IMR-90 (cell line): ENCODE measurements at regions not wholly inside any gene's neighbourhood (a gene's known extent, or its start where the extent isn't known, plus 50 kb on each side); places are given as distances from the start of the nearest gene placed in this dataset.

Experiments
- ATAC-seq: fragments of 200-7000 bp; cut with Tn5 transposase; 2 replicates; pipeline ENCODE4 v1.9.1; 2020; ENCODE audit warnings: low read depth, mild to moderate bottlenecking, moderate library complexity
- BruUV-seq: library from RNA; stranded (reverse); fragments of 400-500 nt; replicated peaks from 2 replicates; lab custom pipeline; 2021; lab: Mats Ljungman, UMichigan
- CTCF ChIA-PET: fragments of 300-600 bp; formaldehyde crosslinking; extraction: SDS; loops from one replicate; lab custom pipeline; 2021; ENCODE audit warnings: antibody characterized with exemption; lab: Yijun Ruan, JAX
- POLR2A ChIA-PET: fragments of 300-600 bp; sonication (Branson Sonifier 250); formaldehyde crosslinking; loops from one replicate; lab custom pipeline; 2022; ENCODE audit warnings: antibody characterized with exemption; ENCODE audit not compliant: unreplicated experiment; lab: Charles Lee
- DNase-seq: peaks from one replicate; pipeline ENCODE4 v3.0.0; 2013
- H2AFZ ChIP-seq: replicated peaks from 2 replicates; pipeline ENCODE3; 2013; ENCODE audit warnings: low read length, mild to moderate bottlenecking; ENCODE audit not compliant: poor library complexity
- H2AK5ac ChIP-seq: 2 replicates; pipeline ENCODE4 v1.6.1; 2013; ENCODE audit warnings: low read depth, low read length, inconsistent platforms
- H2AK9ac ChIP-seq: replicated peaks from 2 replicates; pipeline ENCODE3; 2013; ENCODE audit warnings: mild to moderate bottlenecking, low read depth, low read length, moderate library complexity; ENCODE audit not compliant: poor library complexity
- H2BK120ac ChIP-seq: 2 replicates; pipeline ENCODE4 v1.6.1; 2013; ENCODE audit warnings: low read depth, low read length, inconsistent platforms
- H2BK15ac ChIP-seq: 3 replicates; pipeline ENCODE4 v1.6.1; 2013; ENCODE audit warnings: low read depth, low read length, inconsistent platforms
- H2BK20ac ChIP-seq: 2 replicates; pipeline ENCODE4 v1.6.1; 2013; ENCODE audit warnings: low read depth, mild to moderate bottlenecking, inconsistent platforms, low read length, moderate library complexity
- H2BK5ac ChIP-seq: 2 replicates; pipeline ENCODE4 v1.6.1; 2013; ENCODE audit warnings: mild to moderate bottlenecking, low read depth, low read length, inconsistent platforms; ENCODE audit not compliant: poor library complexity, severe bottlenecking
- H3K14ac ChIP-seq: replicated peaks from 2 replicates; pipeline ENCODE4 v1.6.1; 2013; ENCODE audit warnings: low read depth, low read length, inconsistent platforms
- H3K18ac ChIP-seq: 2 replicates; pipeline ENCODE4 v1.6.1; 2013; ENCODE audit warnings: low read depth, low read length, control low read depth
- H3K23ac ChIP-seq: 2 replicates; pipeline ENCODE4 v1.6.1; 2013; ENCODE audit warnings: low read depth, low read length, inconsistent platforms
- H3K27ac ChIP-seq: 2 replicates; pipeline ENCODE4 v1.5.1; 2013; ENCODE audit warnings: mild to moderate bottlenecking, control low read depth, low read length; ENCODE audit not compliant: insufficient read depth
- H3K27me3 ChIP-seq: 2 replicates; pipeline ENCODE4 v1.6.1; 2013; ENCODE audit warnings: low read length; ENCODE audit not compliant: control insufficient read depth, insufficient read depth
- H3K36me3 ChIP-seq: 2 replicates; pipeline ENCODE4 v1.6.1; 2013; ENCODE audit warnings: low read length, mixed read lengths; ENCODE audit not compliant: control insufficient read depth, insufficient read depth
- H3K4ac ChIP-seq: 2 replicates; pipeline ENCODE4 v1.6.1; 2013; ENCODE audit warnings: low read depth, low read length, inconsistent platforms
- H3K4me1 ChIP-seq: 2 replicates; pipeline ENCODE4 v1.6.1; 2013; ENCODE audit warnings: low read length, mixed read lengths; ENCODE audit not compliant: control insufficient read depth, insufficient read depth
- H3K4me2 ChIP-seq: 2 replicates; pipeline ENCODE4 v1.6.1; 2013; ENCODE audit warnings: low read depth, mild to moderate bottlenecking, control low read depth, low read length, moderate library complexity
- H3K4me3 ChIP-seq: 2 replicates; pipeline ENCODE4 v1.5.1; 2013; ENCODE audit warnings: low read depth, mild to moderate bottlenecking, control low read depth, low read length, moderate library complexity; ENCODE audit not compliant: insufficient read depth
- H3K56ac ChIP-seq: 2 replicates; pipeline ENCODE4 v1.6.1; 2013; ENCODE audit warnings: low read length, inconsistent platforms; ENCODE audit not compliant: insufficient read depth; ENCODE audit errors: extremely low read depth
- H3K79me1 ChIP-seq, 2 experiments: 2 replicates each; pipeline ENCODE4 v1.6.1; 2013; ENCODE audit warnings: low read length in 2 of 2, inconsistent platforms in 1 of 2, low read depth in 1 of 2
- H3K9ac ChIP-seq: 2 replicates; pipeline ENCODE4 v1.6.1; 2013; ENCODE audit warnings: low read depth, low read length, control low read depth
- H3K9me1 ChIP-seq: 2 replicates; pipeline ENCODE4 v1.6.1; 2013; ENCODE audit warnings: low read length, inconsistent platforms; ENCODE audit not compliant: insufficient read depth
- H3K9me3 ChIP-seq: 2 replicates; pipeline ENCODE4 v1.6.1; 2013; ENCODE audit warnings: low read length; ENCODE audit not compliant: control insufficient read depth, insufficient read depth
- H4K20me1 ChIP-seq: 2 replicates; pipeline ENCODE4 v1.6.1; 2013; ENCODE audit warnings: low read length, inconsistent platforms; ENCODE audit not compliant: insufficient read depth
- H4K5ac ChIP-seq: 2 replicates; pipeline ENCODE4 v1.6.1; 2013; ENCODE audit warnings: mild to moderate bottlenecking, low read depth, low read length, control low read depth
- H4K8ac ChIP-seq, 2 experiments: 2 replicates each; pipeline ENCODE4 v1.6.1; 2013; ENCODE audit warnings: low read depth in 2 of 2, low read length in 2 of 2, control low read depth in 1 of 2, inconsistent platforms in 1 of 2
- H4K91ac ChIP-seq: 2 replicates; pipeline ENCODE4 v1.6.1; 2013; ENCODE audit warnings: low read depth, low read length, inconsistent platforms; ENCODE audit not compliant: insufficient read depth
- CEBPB ChIP-seq: IDR thresholded peaks from 2 replicates; pipeline ENCODE4 v1.6.1; 2012; ENCODE audit warnings: low read depth, low read length, improper control_type of control experiment
- FOS ChIP-seq: fragments of 150-350 bp; IDR thresholded peaks from 2 replicates; pipeline ENCODE4 v1.6.1; 2016; ENCODE audit warnings: low read depth, low read length
- NFE2L2 ChIP-seq: fragments of 150-350 bp; IDR thresholded peaks from 2 replicates; pipeline ENCODE4 v1.6.1; 2016; ENCODE audit warnings: low read depth, mild to moderate bottlenecking, low read length
- RFX5 ChIP-seq: IDR thresholded peaks from 2 replicates; pipeline ENCODE4 v1.8.0; 2012; ENCODE audit warnings: low read depth, mild to moderate bottlenecking, low read length, moderate library complexity
- SMC3 ChIP-seq: fragments of 150-350 bp; IDR thresholded peaks from 2 replicates; pipeline ENCODE4 v1.6.1; 2016; ENCODE audit warnings: low read depth, mild to moderate bottlenecking, antibody characterized with exemption, low read length, moderate library complexity
- WGBS, 2 experiments: methylation state at CpG; one replicate each; pipeline versions ENCODE4 v1.1.5 to v1.1.7; 2013; ENCODE audit warnings: missing lambda C conversion rate in 2 of 2; ENCODE audit not compliant: insufficient read length in 1 of 2; ENCODE audit errors: extremely low coverage in 2 of 2; 5-methylcytosine and 5-hydroxymethylcytosine counted together
- dilution Hi-C: fragments of 300-500 bp; cut with HindIII; formaldehyde crosslinking; loops from one replicate; pipeline ENCODE4 v1.14.3; 2018; ENCODE audit warnings: low sequenced_read_pairs; ENCODE audit not compliant: unreplicated experiment
- in situ Hi-C: fragments of 300-500 bp; cut with MboI; formaldehyde crosslinking; loops from 3 replicates; pipeline ENCODE4 v1.14.3; 2019; ENCODE audit warnings: low sequenced_read_pairs, inconsistent platforms, mixed read lengths
- intact Hi-C: fragments of 100-400 bp; cut with micrococcal nuclease; formaldehyde crosslinking; loops from 2 replicates; pipeline ENCODE4 v1.10.0; 2022
- TF ChIP-seq, protein P1 (sequence below): conservative IDR thresholded peaks from 2 replicates; pipeline ENCODE4 v1.5.1; 2012; ENCODE audit warnings: mild to moderate bottlenecking, low read depth, low read length, improper control_type of control experiment
- TF ChIP-seq, protein P2 (sequence below): fragments of 150-350 bp; IDR thresholded peaks from 2 replicates; pipeline ENCODE4 v1.6.1; 2016; ENCODE audit warnings: low read depth, mild to moderate bottlenecking, low read length, moderate library complexity, borderline replicate concordance

DNA sequence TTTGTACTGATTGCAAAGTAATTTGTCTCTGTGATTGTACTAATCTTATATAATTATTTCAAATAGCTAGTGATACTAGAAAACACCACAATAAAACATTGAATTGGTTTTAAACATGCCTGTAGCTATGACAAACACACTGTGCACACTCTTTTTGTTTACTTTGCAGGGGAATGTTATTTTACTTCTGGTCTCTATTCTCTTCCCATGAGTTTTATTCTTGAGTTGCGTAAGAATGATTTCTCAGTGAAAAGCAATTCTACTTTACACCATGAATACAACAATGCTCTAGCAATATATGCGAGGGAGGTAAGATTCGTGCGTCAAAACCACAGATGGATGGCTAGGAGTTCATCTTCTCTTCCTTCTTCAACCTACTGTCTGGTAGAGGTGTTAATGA lies 68.4 kb upstream of the PHACTR1 start:
- Histone ChIP-seq H4K8ac (no peak overlapping the region), H3K27me3 (no peaks in the 10 kb centered on the region), H3K4me2 (no peak overlapping the region), H3K79me1 (no peaks in the 10 kb centered on the region), H3K18ac (no peak overlapping the region), H2BK15ac (no peak overlapping the region), H2BK20ac (no peak overlapping the region), H3K9me3 (no peaks in the 10 kb centered on the region), H3K56ac (no peak overlapping the region), H3K23ac (no peak overlapping the region), H3K9ac (no peak overlapping the region), H4K5ac (no peak overlapping the region), H3K4me3 (no peak overlapping the region), H2BK120ac (no peak overlapping the region), H2BK5ac (no peak overlapping the region), H4K91ac (no peak overlapping the region), H3K27ac (no peak overlapping the region), H2AK5ac (no peak overlapping the region), H2AK9ac (no peak overlapping the region), H2AFZ (no peak overlapping the region), H3K36me3 (no peaks in the 10 kb centered on the region), H4K20me1 (no peaks in the 10 kb centered on the region), H3K9me1 (no peaks in the 10 kb centered on the region), H3K14ac (no peak overlapping the region), H3K4me1 (no peaks in the 10 kb centered on the region), H3K4ac (no peak overlapping the region)
- dilution Hi-C loops (no loop called here), in situ Hi-C loops (loop anchor here (25.0 kb wide), 1 partner anchor 239 kb away; no protein-coding TSS in a partner anchor), intact Hi-C loops (no loop called here)
- TF ChIP-seq, protein P1, sequence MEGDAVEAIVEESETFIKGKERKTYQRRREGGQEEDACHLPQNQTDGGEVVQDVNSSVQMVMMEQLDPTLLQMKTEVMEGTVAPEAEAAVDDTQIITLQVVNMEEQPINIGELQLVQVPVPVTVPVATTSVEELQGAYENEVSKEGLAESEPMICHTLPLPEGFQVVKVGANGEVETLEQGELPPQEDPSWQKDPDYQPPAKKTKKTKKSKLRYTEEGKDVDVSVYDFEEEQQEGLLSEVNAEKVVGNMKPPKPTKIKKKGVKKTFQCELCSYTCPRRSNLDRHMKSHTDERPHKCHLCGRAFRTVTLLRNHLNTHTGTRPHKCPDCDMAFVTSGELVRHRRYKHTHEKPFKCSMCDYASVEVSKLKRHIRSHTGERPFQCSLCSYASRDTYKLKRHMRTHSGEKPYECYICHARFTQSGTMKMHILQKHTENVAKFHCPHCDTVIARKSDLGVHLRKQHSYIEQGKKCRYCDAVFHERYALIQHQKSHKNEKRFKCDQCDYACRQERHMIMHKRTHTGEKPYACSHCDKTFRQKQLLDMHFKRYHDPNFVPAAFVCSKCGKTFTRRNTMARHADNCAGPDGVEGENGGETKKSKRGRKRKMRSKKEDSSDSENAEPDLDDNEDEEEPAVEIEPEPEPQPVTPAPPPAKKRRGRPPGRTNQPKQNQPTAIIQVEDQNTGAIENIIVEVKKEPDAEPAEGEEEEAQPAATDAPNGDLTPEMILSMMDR: no peak
- TF ChIP-seq SMC3 (no peak), RFX5 (no peak), FOS (no peak), NFE2L2 (no peak), CEBPB (peak; percentile 66)
- TF ChIP-seq, protein P2, sequence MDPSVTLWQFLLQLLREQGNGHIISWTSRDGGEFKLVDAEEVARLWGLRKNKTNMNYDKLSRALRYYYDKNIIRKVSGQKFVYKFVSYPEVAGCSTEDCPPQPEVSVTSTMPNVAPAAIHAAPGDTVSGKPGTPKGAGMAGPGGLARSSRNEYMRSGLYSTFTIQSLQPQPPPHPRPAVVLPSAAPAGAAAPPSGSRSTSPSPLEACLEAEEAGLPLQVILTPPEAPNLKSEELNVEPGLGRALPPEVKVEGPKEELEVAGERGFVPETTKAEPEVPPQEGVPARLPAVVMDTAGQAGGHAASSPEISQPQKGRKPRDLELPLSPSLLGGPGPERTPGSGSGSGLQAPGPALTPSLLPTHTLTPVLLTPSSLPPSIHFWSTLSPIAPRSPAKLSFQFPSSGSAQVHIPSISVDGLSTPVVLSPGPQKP: no peak
- no TSS peak for BruUV-seq
- ATAC-seq (no peak), DNase-seq (no peak)
- CTCF ChIA-PET: interaction anchor here (1.2 kb wide), 1 partner anchor 11 kb away, joined by 5 read pairs; no protein-coding TSS in a partner anchor
- WGBS, 2 experiments: no CpG with 5 or more reads among the region's 4 CpGs
- POLR2A ChIA-PET: no interaction called here
